Skeletal muscle cell (primary cell): ENCODE measurements at regions not wholly inside any gene's neighbourhood (a gene's known extent, or its start where the extent isn't known, plus 50 kb on each side); places are given as distances from the start of the nearest gene placed in this dataset.
"Not testable (repeated sequence)": the region's sequence is repeated elsewhere in the genome, so short reads cannot be mapped to it uniquely, and the experiment has no call there.

ENCODE experiments used
- DNase-seq: peaks from one replicate; pipeline ENCODE4 v3.0.0-alpha.2; 2010; ENCODE audit warnings: low read depth
- H3K4me3 ChIP-seq: 2 replicates; pipeline ENCODE4 v1.5.1; 2011; ENCODE audit warnings: low read depth, mild to moderate bottlenecking, control low read depth, low read length, moderate library complexity

GRCh38 chr14:70269582-70269981, 80.8 kb upstream of the SLC8A3 start:
- H3K4me3 ChIP-seq = no peak overlapping the region
- DNase-seq = no peak

GRCh38 chr14:70268760-70269159, 80.0 kb upstream of the SLC8A3 start:
- no peak overlapping the region for H3K4me3 ChIP-seq
- no peak for DNase-seq

GRCh38 chr14:70266157-70266556, 77.4 kb upstream of the SLC8A3 start:
- DNase-seq = no peak
- no peak overlapping the region for H3K4me3 ChIP-seq

GRCh38 chr14:70265422-70265821, 76.7 kb upstream of the SLC8A3 start:
- no peak for DNase-seq
- H3K4me3 ChIP-seq = no peak overlapping the region

- no peak overlapping the region for H3K4me3 ChIP-seq
- DNase-seq = no peak
Measured at GRCh38 chr14:70259420-70259819, 70.7 kb upstream of the SLC8A3 start.

GRCh38 chr14:70257526-70257925, 68.8 kb upstream of the SLC8A3 start:
- DNase-seq = no peak
- H3K4me3 ChIP-seq = no peak overlapping the region

- no peak overlapping the region for H3K4me3 ChIP-seq
- no peak for DNase-seq
Measured at GRCh38 chr14:70256601-70257000, 67.8 kb upstream of the SLC8A3 start.

- peak overlapping the region; percentile 34 for H3K4me3 ChIP-seq
- DNase-seq = not testable (repeated sequence)
Measured at GRCh38 chr14:70255071-70256057, 66.6 kb upstream of the SLC8A3 start.

GRCh38 chr14:70254476-70254961, 65.8 kb upstream of the SLC8A3 start:
- peak; percentile 5 for DNase-seq
- H3K4me3 ChIP-seq = peak overlapping the region; percentile 50

- DNase-seq, H3K4me3 ChIP-seq: not testable (repeated sequence)
Measured at GRCh38 chr14:70253547-70253946, 64.8 kb upstream of the SLC8A3 start.

GRCh38 chr14:70245026-70245425, 56.3 kb upstream of the SLC8A3 start:
- no peak for DNase-seq
- no peak overlapping the region for H3K4me3 ChIP-seq

GRCh38 chr14:70239802-70240201, 51.1 kb upstream of the SLC8A3 start:
- DNase-seq = no peak
- H3K4me3 ChIP-seq = no peak overlapping the region

GRCh38 chr14:70238635-70239034, 49.9 kb upstream of the SLC8A3 start:
- not testable (repeated sequence) for DNase-seq, H3K4me3 ChIP-seq
